Gastroesophageal sphincter (tissue), 4 donors: ENCODE measurements at regions not wholly inside any gene's neighbourhood (a gene's known extent, or its start where the extent isn't known, plus 50 kb on each side); places are given as distances from the start of the nearest gene placed in this dataset.

Experiments
- ATAC-seq: fragments of 150-250 bp; one replicate; pipeline ENCODE4 v1.9.1; 2016; ENCODE audit warnings: mild to moderate bottlenecking, moderate library complexity
- H3K27ac ChIP-seq, 4 donors: fragments of 200-600 bp; sonication (generic) in 3 of 4; 1 replicate in 3 of 4; 2 replicates in 1 of 4; pipeline ENCODE4 v1.5.1; 2016 to 2019
- H3K27me3 ChIP-seq: fragments of 200-600 bp; sonication (generic); one replicate; pipeline ENCODE4 v1.5.1; 2019
- H3K36me3 ChIP-seq, 2 donors: fragments of 200-600 bp; sonication (generic); one replicate each; pipeline ENCODE4 v1.5.1; 2019; ENCODE audit warnings: control low read depth in 1 of 2
- H3K4me1 ChIP-seq, 3 donors: fragments of 200-600 bp; sonication (generic); 1 replicate in 2 of 3; 2 replicates in 1 of 3; pipeline ENCODE4 v1.5.1; 2016 to 2019; ENCODE audit warnings: control low read depth in 2 of 3
- H3K4me3 ChIP-seq, 2 donors: fragments of 200-600 bp; sonication (generic); one replicate each; pipeline ENCODE4 v1.5.1; 2019; ENCODE audit warnings: mild to moderate bottlenecking in 1 of 2, moderate library complexity in 1 of 2
- H3K9me3 ChIP-seq, 3 donors: fragments of 200-600 bp; sonication (generic); one replicate each; pipeline ENCODE4 v1.5.1; 2017 to 2019; ENCODE audit warnings: control low read depth in 2 of 3
- CTCF ChIP-seq, 4 experiments: fragments of 200-600 bp in 2 of 4; fragments of 450-650 bp in 2 of 4; sonication (generic) in 1 of 4; IDR thresholded peaks; one replicate each; pipeline ENCODE4 v1.5.1; 2017 to 2019; ENCODE audit warnings: antibody characterized with exemption in 4 of 4, mild to moderate bottlenecking in 2 of 4, moderate library complexity in 2 of 4
- EP300 ChIP-seq: sonication (generic); formaldehyde crosslinking; IDR thresholded peaks from one replicate; pipeline ENCODE4 v1.6.1; 2017; ENCODE audit warnings: antibody characterized with exemption, mild to moderate bottlenecking
- POLR2A ChIP-seq, 2 donors: fragments of 450-650 bp; IDR thresholded peaks; one replicate each; pipeline ENCODE4 v1.6.1; 2017; ENCODE audit warnings: antibody characterized with exemption in 2 of 2, mild to moderate bottlenecking in 2 of 2, moderate library complexity in 1 of 2
- POLR2AphosphoS5 ChIP-seq: sonication (generic); formaldehyde crosslinking; IDR thresholded peaks from one replicate; pipeline ENCODE4 v1.6.1; 2017; ENCODE audit warnings: antibody characterized with exemption
- WGBS, 2 donors: methylation state at CpG; one replicate each; pipeline ENCODE4 v1.1.5; 2018; ENCODE audit warnings: low coverage in 1 of 2; 5-methylcytosine and 5-hydroxymethylcytosine counted together

DNA sequence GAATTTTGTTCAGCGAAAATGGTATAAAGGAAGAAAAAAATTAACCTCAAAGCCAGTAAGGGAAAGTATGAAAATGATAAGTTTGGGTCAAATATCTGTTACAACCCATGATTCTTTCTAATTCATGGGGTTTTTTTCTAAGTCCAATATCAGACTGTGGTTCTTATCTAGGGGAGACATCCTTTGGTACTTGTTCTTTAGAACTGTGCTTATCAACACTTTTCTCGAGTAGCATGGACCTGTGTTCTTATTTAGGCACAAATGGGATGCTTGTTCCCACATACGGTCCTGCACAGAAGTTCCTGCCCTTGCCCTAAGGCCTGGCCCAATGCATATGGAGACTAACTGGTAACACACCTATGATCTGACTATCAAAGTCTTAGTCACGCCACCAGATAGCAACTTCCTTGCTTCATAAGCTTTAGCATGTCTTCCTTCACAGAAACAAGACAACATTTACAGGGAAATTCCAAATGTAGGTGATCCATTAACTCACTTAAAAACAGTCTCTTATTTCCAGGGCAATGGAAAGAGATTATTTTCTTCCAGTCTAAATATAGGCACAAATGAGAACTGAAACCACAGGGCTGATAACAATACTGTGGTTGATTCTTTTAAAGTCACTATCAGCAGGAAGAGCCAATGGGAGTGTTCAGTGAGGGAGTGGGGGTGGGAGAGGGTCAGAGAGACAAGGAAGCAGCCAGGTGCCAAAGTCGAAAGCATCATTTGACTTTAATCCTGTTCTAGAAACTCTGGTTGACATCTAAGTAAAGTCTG, 268.8 kb upstream of the ANKRD55 start:
- no peak for TF ChIP-seq POLR2A (IDR thresholded peaks at IDR 0.05)
- WGBS, 2 donors, result 82 to 93% methylated on average over 3 to 5 of the region's 5 CpGs

GRCh38 chr5:56499901-56500300, 266.8 kb upstream of the ANKRD55 start:
- WGBS, 2 donors, result 71 to 82% methylated on average over 5 of the region's 5 CpGs
- no peak for ATAC-seq
- H3K36me3 ChIP-seq, result no peaks in the 10 kb centered on the region
- no peak for TF ChIP-seq POLR2AphosphoS5
- TF ChIP-seq POLR2A (IDR thresholded peaks at IDR 0.05), result no peak
- TF ChIP-seq EP300, result no peak
- TF ChIP-seq CTCF (IDR thresholded peaks at IDR 0.05), result no peak
- H3K4me1 ChIP-seq, result peaks cover 0 to 10% (median 0%) of the 10 kb centered on the region in 3 donors
- no peak overlapping the region for H3K27ac ChIP-seq
- peaks cover 0 to 5% (median 0%) of the 10 kb centered on the region in 3 donors for H3K9me3 ChIP-seq
- H3K4me3 ChIP-seq, result no peak overlapping the region
- H3K27me3 ChIP-seq, result no peaks in the 10 kb centered on the region

More for the DNA sequence above, 268.8 kb upstream of the ANKRD55 start:
- Histone ChIP-seq H3K9me3 (peaks cover 0 to 5% (median 0%) of the 10 kb centered on the region in 3 donors), H3K4me1 (peaks cover 0 to 4% (median 0%) of the 10 kb centered on the region in 3 donors), H3K4me3 (no peak overlapping the region), H3K36me3 (no peaks in the 10 kb centered on the region), H3K27me3 (no peaks in the 10 kb centered on the region), H3K27ac (no peak overlapping the region)
- ATAC-seq, result no peak

- TF ChIP-seq POLR2AphosphoS5, result no peak
- TF ChIP-seq EP300, result no peak
- no peak for TF ChIP-seq CTCF (IDR thresholded peaks at IDR 0.05)
- no peak for TF ChIP-seq POLR2A (IDR thresholded peaks at IDR 0.05)
- no peak for ATAC-seq
- WGBS, 2 donors, result 56 to 60% methylated on average over 1 to 3 of the region's 4 CpGs
- Histone ChIP-seq H3K27ac (no peak overlapping the region), H3K4me1 (peaks cover 0 to 12% (median 0%) of the 10 kb centered on the region in 3 donors), H3K36me3 (no peaks in the 10 kb centered on the region), H3K9me3 (peaks cover 0 to 5% (median 0%) of the 10 kb centered on the region in 3 donors), H3K4me3 (no peak overlapping the region), H3K27me3 (no peaks in the 10 kb centered on the region)
Observed at GRCh38 chr5:56499491-56499890, 266.4 kb upstream of the ANKRD55 start.

- H3K9me3 ChIP-seq, result peaks cover 0 to 2% (median 0%) of the 10 kb centered on the region in 3 donors
- WGBS, 2 donors, result 100% methylated on average over 4 of the region's 24 CpGs; no CpG with 5 or more reads in 1 of the 2 donors
- no peak overlapping the region for H3K27ac ChIP-seq
- H3K4me3 ChIP-seq, result no peak overlapping the region
- no peaks in the 10 kb centered on the region for H3K27me3 ChIP-seq
- H3K4me1 ChIP-seq, result peaks cover 0 to 18% (median 0%) of the 10 kb centered on the region in 3 donors
- no peak for ATAC-seq
- TF ChIP-seq POLR2AphosphoS5 (no peak), EP300 (no peak), POLR2A (IDR thresholded peaks at IDR 0.05) (no peak), CTCF (IDR thresholded peaks at IDR 0.05) (no peak)
- H3K36me3 ChIP-seq, result no peaks in the 10 kb centered on the region
Observed at GRCh38 chr5:56498759-56499395, 265.7 kb upstream of the ANKRD55 start.

- Histone ChIP-seq H3K9me3 (no peaks in the 10 kb centered on the region), H3K4me3 (no peak overlapping the region), H3K36me3 (no peaks in the 10 kb centered on the region), H3K27ac (no peak overlapping the region), H3K4me1 (peaks cover 0 to 32% (median 0%) of the 10 kb centered on the region in 3 donors), H3K27me3 (no peaks in the 10 kb centered on the region)
- TF ChIP-seq POLR2AphosphoS5, result no peak
- ATAC-seq, result no peak
- 49 to 58% methylated on average over 4 to 5 of the region's 5 CpGs for whole genome bisulfite sequencing, 2 donors
Observed at GRCh38 chr5:56496581-56497063, 263.5 kb upstream of the ANKRD55 start.
